HEK293 (cell line): ENCODE measurements at regions not wholly inside any gene's neighbourhood (a gene's known extent, or its start where the extent isn't known, plus 50 kb on each side); places are given as distances from the start of the nearest gene placed in this dataset.

Experiments
- CTCF ChIP-seq: fragments of 450-650 bp; formaldehyde crosslinking; IDR thresholded peaks from 2 replicates; pipeline ENCODE4 v1.5.1; 2016; ENCODE audit warnings: missing biosample characterization, missing genetic modification characterization
- PRDM1 ChIP-seq: fragments of 450-650 bp; formaldehyde crosslinking; IDR thresholded peaks from 2 replicates; pipeline ENCODE4; 2016; ENCODE audit warnings: missing biosample characterization, missing genetic modification characterization
- REST ChIP-seq: fragments of 450-650 bp; formaldehyde crosslinking; IDR thresholded peaks from 2 replicates; pipeline ENCODE4 v1.5.1; 2016; ENCODE audit warnings: missing biosample characterization, missing genetic modification characterization
- WT1 ChIP-seq: fragments of 450-650 bp; formaldehyde crosslinking; IDR thresholded peaks from 2 replicates; pipeline ENCODE4 v1.5.1; 2016; ENCODE audit warnings: missing biosample characterization, missing genetic modification characterization
- ZBTB48 ChIP-seq: fragments of 450-650 bp; formaldehyde crosslinking; IDR thresholded peaks from 2 replicates; pipeline ENCODE4 v1.5.1; 2016; ENCODE audit warnings: missing biosample characterization, missing genetic modification characterization
- ZFP3 ChIP-seq: fragments of 450-650 bp; formaldehyde crosslinking; IDR thresholded peaks from 2 replicates; pipeline ENCODE4 v1.5.1; 2016; ENCODE audit warnings: low read depth, missing biosample characterization, missing genetic modification characterization
- ZNF112 ChIP-seq: fragments of 450-650 bp; formaldehyde crosslinking; IDR thresholded peaks from 2 replicates; pipeline ENCODE4 v1.5.0; 2017; ENCODE audit warnings: missing biosample characterization, missing genetic modification characterization
- ZNF311 ChIP-seq: fragments of 450-650 bp; formaldehyde crosslinking; IDR thresholded peaks from 2 replicates; pipeline ENCODE4 v1.5.1; 2017; ENCODE audit warnings: missing biosample characterization, missing genetic modification characterization, borderline replicate concordance
- ZNF530 ChIP-seq: fragments of 450-650 bp; formaldehyde crosslinking; IDR thresholded peaks from 2 replicates; pipeline ENCODE4 v1.5.1; 2016; ENCODE audit warnings: low read depth, missing biosample characterization, missing genetic modification characterization
- ZNF629 ChIP-seq: fragments of 450-650 bp; formaldehyde crosslinking; IDR thresholded peaks from 2 replicates; pipeline ENCODE4 v1.5.1; 2017; ENCODE audit warnings: missing biosample characterization, missing genetic modification characterization
- ZNF645 ChIP-seq: fragments of 450-650 bp; formaldehyde crosslinking; IDR thresholded peaks from 2 replicates; pipeline ENCODE4; 2016; ENCODE audit warnings: missing biosample characterization, missing genetic modification characterization

GRCh38 chr1:102183711-102184110 is 187.0 kb upstream of the OLFM3 start:
- TF ChIP-seq CTCF (tag by site-specific recombination) (no peak), ZBTB48 (tag by site-specific recombination) (no peak), REST (tag by site-specific recombination) (no peak), ZNF112 (tag by site-specific recombination) (no peak), ZNF645 (tag by site-specific recombination) (no peak), ZFP3 (tag by site-specific recombination) (no peak), ZNF629 (no peak), PRDM1 (no peak), ZNF530 (no peak), ZNF311 (tag by site-specific recombination) (no peak), WT1 (tag by site-specific recombination) (no peak)
